ENCODE measurements at regions not wholly inside any gene's neighbourhood (a gene's known extent, or its start where the extent isn't known, plus 50 kb on each side); places are given as distances from the start of the nearest gene placed in this dataset.

DNA sequence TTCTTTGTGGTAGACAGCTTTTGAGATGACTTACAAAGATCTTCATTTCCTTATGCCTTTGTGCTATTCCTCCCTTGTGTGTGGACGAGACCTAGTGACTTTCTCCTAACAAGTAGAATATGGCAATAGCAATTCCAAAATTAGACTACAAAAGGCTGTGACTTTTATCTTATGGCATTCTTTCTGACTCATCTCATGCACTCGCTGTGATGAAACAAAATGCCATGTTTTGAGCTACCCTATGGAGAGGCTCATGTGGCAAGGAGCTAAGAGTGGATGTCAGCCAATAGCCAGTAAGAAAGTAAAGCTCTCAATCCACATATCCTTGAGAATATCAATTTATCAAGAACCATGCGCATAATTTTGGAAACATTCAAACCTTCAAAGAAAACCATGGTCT lies 380.5 kb upstream of the SMC2 start:
- TF ChIP-seq, protein P1, sequence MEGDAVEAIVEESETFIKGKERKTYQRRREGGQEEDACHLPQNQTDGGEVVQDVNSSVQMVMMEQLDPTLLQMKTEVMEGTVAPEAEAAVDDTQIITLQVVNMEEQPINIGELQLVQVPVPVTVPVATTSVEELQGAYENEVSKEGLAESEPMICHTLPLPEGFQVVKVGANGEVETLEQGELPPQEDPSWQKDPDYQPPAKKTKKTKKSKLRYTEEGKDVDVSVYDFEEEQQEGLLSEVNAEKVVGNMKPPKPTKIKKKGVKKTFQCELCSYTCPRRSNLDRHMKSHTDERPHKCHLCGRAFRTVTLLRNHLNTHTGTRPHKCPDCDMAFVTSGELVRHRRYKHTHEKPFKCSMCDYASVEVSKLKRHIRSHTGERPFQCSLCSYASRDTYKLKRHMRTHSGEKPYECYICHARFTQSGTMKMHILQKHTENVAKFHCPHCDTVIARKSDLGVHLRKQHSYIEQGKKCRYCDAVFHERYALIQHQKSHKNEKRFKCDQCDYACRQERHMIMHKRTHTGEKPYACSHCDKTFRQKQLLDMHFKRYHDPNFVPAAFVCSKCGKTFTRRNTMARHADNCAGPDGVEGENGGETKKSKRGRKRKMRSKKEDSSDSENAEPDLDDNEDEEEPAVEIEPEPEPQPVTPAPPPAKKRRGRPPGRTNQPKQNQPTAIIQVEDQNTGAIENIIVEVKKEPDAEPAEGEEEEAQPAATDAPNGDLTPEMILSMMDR (IDR thresholded peaks at IDR 0.05; ENCODE audit: low read depth, low read length, missing control alignments): no peak

DNA sequence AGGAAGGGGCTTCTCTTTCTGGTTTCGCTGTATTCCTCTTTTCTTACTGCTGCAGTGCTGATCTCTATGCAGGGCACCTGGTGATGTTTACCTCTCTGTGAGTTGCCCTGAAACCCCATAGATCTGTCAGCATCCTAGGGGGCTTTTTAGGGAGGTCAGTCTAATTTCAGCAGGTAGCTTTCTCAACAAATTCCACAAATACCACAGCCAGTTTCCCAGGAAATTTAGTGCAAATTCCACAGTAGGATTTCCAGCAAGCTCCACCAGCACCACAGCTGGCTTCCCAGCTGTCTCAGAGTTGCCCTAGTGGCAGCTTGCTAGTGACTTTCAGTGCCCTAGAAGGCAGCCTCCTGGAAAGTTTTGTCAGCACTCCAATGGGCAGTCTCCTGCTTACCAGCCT lies 379.1 kb upstream of the SMC2 start:
- TF ChIP-seq, protein P1 (IDR thresholded peaks at IDR 0.05; ENCODE audit: low read depth, low read length, missing control alignments): no peak
- no peak for DNase-seq (ENCODE audit: low read depth)
- H3K4me3 ChIP-seq (ENCODE audit: low read depth, low read length): no peak overlapping the region

More for the DNA sequence above, 380.5 kb upstream of the SMC2 start:
- no peak overlapping the region for H3K4me3 ChIP-seq (ENCODE audit: low read depth, low read length)
- DNase-seq (ENCODE audit: low read depth): no peak

DNA sequence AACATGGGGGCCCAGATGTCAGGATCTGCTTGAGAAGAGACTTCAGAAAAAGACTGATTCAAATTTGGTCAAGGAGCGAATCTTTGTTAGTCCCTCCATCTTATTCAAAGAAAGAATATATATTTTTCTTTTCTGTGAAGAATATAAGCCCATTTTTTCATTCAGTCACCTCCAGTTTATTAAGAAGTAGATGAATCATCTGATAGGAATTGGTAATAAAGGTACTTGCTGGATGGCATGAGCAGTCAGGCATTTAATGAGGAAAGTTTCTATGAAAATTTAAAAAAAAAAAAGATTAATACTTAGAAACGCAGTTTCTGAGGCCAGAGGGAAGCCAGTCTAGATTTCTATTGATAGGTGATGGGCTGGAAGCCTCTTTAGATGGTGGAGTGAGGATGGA lies 373.1 kb upstream of the SMC2 start:
- TF ChIP-seq, protein P1 (IDR thresholded peaks at IDR 0.05; ENCODE audit: low read depth, low read length, missing control alignments): no peak
- no peak for DNase-seq (ENCODE audit: low read depth)
- no peak overlapping the region for H3K4me3 ChIP-seq (ENCODE audit: low read depth, low read length)

DNA sequence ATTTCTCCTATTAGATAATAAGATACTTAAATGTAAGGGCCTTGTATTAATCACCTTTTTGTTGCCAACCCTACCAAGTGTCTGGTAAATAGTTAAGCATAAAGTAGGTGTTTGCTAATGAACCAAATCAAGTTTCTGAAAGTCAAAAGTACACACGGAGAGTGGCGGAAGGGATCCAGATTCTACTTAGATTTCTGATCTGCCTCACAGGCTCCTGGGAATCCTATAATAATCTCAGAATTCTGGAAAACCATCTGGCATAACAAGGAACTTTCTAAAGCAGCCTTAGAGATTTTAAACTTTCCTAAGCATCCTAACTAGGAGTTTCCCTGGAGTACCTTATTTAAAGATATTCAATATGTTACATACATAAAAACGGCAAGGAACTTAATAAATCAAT lies 363.2 kb upstream of the SMC2 start:
- H3K4me3 ChIP-seq (ENCODE audit: low read depth, low read length): no peak overlapping the region
- DNase-seq (ENCODE audit: low read depth): no peak
- TF ChIP-seq, protein P1 (IDR thresholded peaks at IDR 0.05; ENCODE audit: low read depth, low read length, missing control alignments): no peak

DNA sequence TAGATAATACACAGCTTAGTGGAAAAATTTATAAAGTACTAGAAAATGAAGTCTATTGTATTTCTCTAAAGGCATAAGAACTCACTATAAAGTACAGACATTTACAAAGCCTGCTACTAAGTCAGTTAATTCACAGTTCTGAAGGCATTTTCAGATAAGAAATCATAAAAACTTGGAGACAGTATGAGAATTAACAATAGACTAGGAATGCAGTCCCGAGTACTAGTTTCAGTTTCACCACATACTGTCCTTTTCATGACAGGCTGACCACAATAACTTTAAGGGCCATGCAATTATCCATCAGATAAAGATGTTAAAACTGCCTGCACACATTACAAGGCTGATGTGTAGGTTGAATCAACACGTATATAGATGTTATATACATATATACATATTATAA lies 362.6 kb upstream of the SMC2 start:
- H3K4me3 ChIP-seq (ENCODE audit: low read depth, low read length): no peak overlapping the region
- no peak for DNase-seq (ENCODE audit: low read depth)
- TF ChIP-seq, protein P1 (IDR thresholded peaks at IDR 0.05; ENCODE audit: low read depth, low read length, missing control alignments): no peak

DNA sequence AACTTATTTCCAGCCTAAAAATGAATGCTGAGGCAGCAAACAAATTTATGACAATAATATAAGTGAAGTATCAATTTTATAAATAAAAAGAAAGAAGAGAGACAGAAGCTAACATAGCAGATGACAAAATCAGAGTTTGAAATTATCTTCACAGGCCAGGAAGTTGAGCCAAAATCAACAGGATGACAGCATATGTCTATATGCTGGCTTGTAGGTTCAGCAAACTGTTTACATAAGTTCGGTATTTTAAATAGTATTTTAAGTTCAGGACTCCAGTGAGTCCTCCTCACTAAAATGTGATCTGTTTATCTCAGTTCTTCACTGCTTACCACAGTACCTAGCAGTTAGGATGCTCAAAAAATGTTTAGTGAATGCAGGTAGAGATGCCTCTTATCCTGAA lies 359.6 kb upstream of the SMC2 start:
- no peak for DNase-seq (ENCODE audit: low read depth)
- no peak overlapping the region for H3K4me3 ChIP-seq (ENCODE audit: low read depth, low read length)

DNA sequence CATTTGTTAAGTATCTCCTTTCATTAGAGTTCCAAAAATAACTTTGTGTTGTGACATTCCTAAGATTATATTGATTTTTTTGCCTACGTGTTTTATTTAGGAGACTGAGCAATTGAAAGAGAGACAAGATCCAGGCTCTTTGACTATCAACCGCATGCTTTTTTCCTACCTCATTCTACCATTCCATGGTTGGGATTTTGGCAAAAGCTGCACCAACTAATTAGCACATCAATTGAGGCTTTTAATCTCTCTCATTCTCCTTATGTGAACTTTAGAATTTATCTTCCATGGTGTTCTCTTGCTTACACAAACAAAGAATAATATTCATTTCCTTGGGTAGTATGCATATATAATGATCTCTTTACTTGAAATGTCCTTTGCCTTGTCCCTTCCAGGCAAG lies 338.7 kb upstream of the SMC2 start:
- DNase-seq (ENCODE audit: low read depth): no peak
- TF ChIP-seq, protein P1 (IDR thresholded peaks at IDR 0.05; ENCODE audit: low read depth, low read length, missing control alignments): no peak
- no peak overlapping the region for H3K4me3 ChIP-seq (ENCODE audit: low read depth, low read length)

More for the DNA sequence above, 359.6 kb upstream of the SMC2 start:
- TF ChIP-seq, protein P1 (IDR thresholded peaks at IDR 0.05; ENCODE audit: low read depth, low read length, missing control alignments): no peak

Measured in GM12864 (cell line).